Common myeloid progenitor, CD34-positive (primary cell): ENCODE measurements at regions not wholly inside any gene's neighbourhood (a gene's known extent, or its start where the extent isn't known, plus 50 kb on each side); places are given as distances from the start of the nearest gene placed in this dataset.

Experiments used
- CTCF ChIA-PET: fragments of 350-600 bp; sonication (Branson Sonifier 250); formaldehyde crosslinking; loops from one replicate; lab custom pipeline; 2021; ENCODE audit warnings: antibody characterized with exemption; lab: Charles Lee
- POLR2A ChIA-PET: fragments of 350-600 bp; sonication (Branson Sonifier 250); formaldehyde crosslinking; loops from one replicate; lab custom pipeline; 2021; ENCODE audit warnings: antibody characterized with exemption; lab: Charles Lee
- DNase-seq, 3 donors: peaks; one replicate each; pipeline versions ENCODE4 v3.0.0 to v3.0.0-alpha.2; 2013
- H3K27ac ChIP-seq, 2 experiments: 1 replicate in 1 of 2; 2 replicates in 1 of 2; pipeline ENCODE4 v1.7.0; 2013; ENCODE audit warnings: inconsistent platforms in 2 of 2, low read length in 2 of 2, mild to moderate bottlenecking in 2 of 2, low read depth in 1 of 2, moderate library complexity in 1 of 2; ENCODE audit not compliant: severe bottlenecking in 2 of 2, insufficient read depth in 1 of 2, poor library complexity in 1 of 2
- H3K27me3 ChIP-seq, 5 experiments: replicated peaks in 2 of 5; 1 replicate in 3 of 5; 2 replicates in 2 of 5; pipeline versions ENCODE4 v1.6.1 to v1.7.0; 2013; ENCODE audit warnings: low read length in 4 of 5, mild to moderate bottlenecking in 2 of 5, moderate library complexity in 2 of 5, inconsistent platforms in 1 of 5; ENCODE audit not compliant: insufficient read depth in 5 of 5, control insufficient read depth in 4 of 5
- H3K36me3 ChIP-seq, 4 experiments: 1 replicate in 2 of 4; 2 replicates in 2 of 4; pipeline versions ENCODE4 v1.6.1 to v1.7.0; 2013; ENCODE audit warnings: low read length in 3 of 4, control low read depth in 1 of 4, mild to moderate bottlenecking in 1 of 4; ENCODE audit not compliant: control insufficient read depth in 4 of 4, insufficient read depth in 4 of 4
- H3K4me1 ChIP-seq, 4 experiments: 1 replicate in 3 of 4; 2 replicates in 1 of 4; pipeline versions ENCODE4 v1.6.1 to v1.7.1; 2013; ENCODE audit warnings: low read length in 3 of 4, mild to moderate bottlenecking in 3 of 4, control low read depth in 1 of 4, inconsistent platforms in 1 of 4, moderate library complexity in 1 of 4; ENCODE audit not compliant: control insufficient read depth in 4 of 4, insufficient read depth in 4 of 4; ENCODE audit errors: control extremely low read depth in 1 of 4
- H3K4me3 ChIP-seq, 7 experiments: 1 replicate in 4 of 7; 2 replicates in 3 of 7; pipeline versions ENCODE4 v1.5.1 to v1.7.0; 2013; ENCODE audit warnings: mild to moderate bottlenecking in 7 of 7, low read length in 6 of 7, moderate library complexity in 6 of 7, inconsistent platforms in 2 of 7, low read depth in 2 of 7, control low read depth in 1 of 7; ENCODE audit not compliant: insufficient read depth in 4 of 7, control insufficient read depth in 1 of 7; ENCODE audit errors: extremely low read depth in 1 of 7
- H3K9me3 ChIP-seq, 5 experiments: 1 replicate in 4 of 5; 2 replicates in 1 of 5; pipeline versions ENCODE4 v1.6.1 to v1.7.1; 2013; ENCODE audit warnings: low read length in 4 of 5, mild to moderate bottlenecking in 2 of 5, inconsistent platforms in 1 of 5, low read depth in 1 of 5, moderate library complexity in 1 of 5; ENCODE audit not compliant: control insufficient read depth in 4 of 5, insufficient read depth in 2 of 5; ENCODE audit errors: control extremely low read depth in 1 of 5
- WGBS: methylation state at CpG from one replicate; pipeline ENCODE4 v1.1.5; 2013; ENCODE audit not compliant: insufficient coverage; 5-methylcytosine and 5-hydroxymethylcytosine counted together

GRCh38 chr2:65638443-65638842 is 206.0 kb upstream of the SPRED2 start:
- DNase-seq, result peak in 2 of 3 donors; percentile 24 to 35
- CTCF ChIA-PET, result interaction anchor here (2.0 kb wide), 1 partner anchor 13 kb away, joined by 5 read pairs; no protein-coding TSS in a partner anchor
- H3K4me1 ChIP-seq, result peaks cover 0 to 3% (median 0%) of the 10 kb centered on the region in 4 experiments
- POLR2A ChIA-PET, result no interaction called here
- no peak overlapping the region for H3K27ac ChIP-seq
- no peak overlapping the region for H3K4me3 ChIP-seq
- peaks cover 0 to 12% (median 4%) of the 10 kb centered on the region in 5 experiments for H3K27me3 ChIP-seq
- H3K9me3 ChIP-seq, result no peaks in the 10 kb centered on the region
- H3K36me3 ChIP-seq, result no peaks in the 10 kb centered on the region

- no peak for DNase-seq
- no peaks in the 10 kb centered on the region for H3K36me3 ChIP-seq
- H3K27me3 ChIP-seq, result peaks cover 0 to 12% (median 6%) of the 10 kb centered on the region in 5 experiments
- H3K27ac ChIP-seq, result no peak overlapping the region
- no peaks in the 10 kb centered on the region for H3K9me3 ChIP-seq
- POLR2A ChIA-PET, result no interaction called here
- CTCF ChIA-PET, result no interaction called here
- H3K4me1 ChIP-seq, result peaks cover 0 to 3% (median 0%) of the 10 kb centered on the region in 4 experiments
- WGBS, result 100% methylated on average over 5 of the region's 7 CpGs
- H3K4me3 ChIP-seq, result no peak overlapping the region
Observed at GRCh38 chr2:65636813-65637483, 204.5 kb upstream of the SPRED2 start.

- no peak for DNase-seq
- H3K9me3 ChIP-seq, result no peaks in the 10 kb centered on the region
- POLR2A ChIA-PET, result no interaction called here
- no peak overlapping the region for H3K27ac ChIP-seq
- no peak overlapping the region for H3K4me3 ChIP-seq
- no peaks in the 10 kb centered on the region for H3K36me3 ChIP-seq
- peaks cover 0 to 12% (median 6%) of the 10 kb centered on the region in 5 experiments for H3K27me3 ChIP-seq
- CTCF ChIA-PET, result no interaction called here
- no CpG with 5 or more reads among the region's 2 CpGs for WGBS
- H3K4me1 ChIP-seq, result peaks cover 0 to 3% (median 0%) of the 10 kb centered on the region in 4 experiments
Observed at GRCh38 chr2:65636024-65636423, 203.6 kb upstream of the SPRED2 start.

- 100% methylated on average over 2 of the region's 4 CpGs for WGBS
- Histone ChIP-seq H3K9me3 (no peaks in the 10 kb centered on the region), H3K36me3 (no peaks in the 10 kb centered on the region), H3K27ac (no peak overlapping the region), H3K4me1 (no peaks in the 10 kb centered on the region), H3K27me3 (peaks cover 0 to 8% (median 5%) of the 10 kb centered on the region in 5 experiments), H3K4me3 (no peak overlapping the region)
- ChIA-PET CTCF (no interaction called here), POLR2A (no interaction called here)
- DNase-seq, result no peak
Observed at GRCh38 chr2:65634304-65634703, 201.9 kb upstream of the SPRED2 start.

- ChIA-PET POLR2A (no interaction called here), CTCF (interaction anchor here (0.6 kb wide), 1 partner anchor 290 kb away, joined by 3 read pairs; no protein-coding TSS in a partner anchor)
- no peak overlapping the region for H3K4me3 ChIP-seq
- 93% methylated on average over 2 of the region's 3 CpGs for WGBS
- H3K27ac ChIP-seq, result no peak overlapping the region
- peak in 1 of 3 donors; percentile 2 for DNase-seq
- no peaks in the 10 kb centered on the region for H3K36me3 ChIP-seq
- peaks cover 0 to 5% (median 0%) of the 10 kb centered on the region in 5 experiments for H3K27me3 ChIP-seq
- no peaks in the 10 kb centered on the region for H3K4me1 ChIP-seq
- no peaks in the 10 kb centered on the region for H3K9me3 ChIP-seq
Observed at GRCh38 chr2:65630643-65631042, 198.2 kb upstream of the SPRED2 start.

- Histone ChIP-seq H3K4me1 (no peaks in the 10 kb centered on the region), H3K27ac (no peak overlapping the region), H3K4me3 (no peak overlapping the region), H3K27me3 (peaks cover 0 to 5% (median 0%) of the 10 kb centered on the region in 5 experiments), H3K9me3 (no peaks in the 10 kb centered on the region), H3K36me3 (no peaks in the 10 kb centered on the region)
- POLR2A ChIA-PET, result no interaction called here
- CTCF ChIA-PET, result no interaction called here
- DNase-seq, result no peak
- WGBS, result 100% methylated on average over 2 of the region's 2 CpGs
Observed at GRCh38 chr2:65628156-65628555, 195.8 kb upstream of the SPRED2 start.

- ChIA-PET CTCF (interaction anchor here (0.6 to 1.8 kb wide), 3 partner anchors 13 to 1608 kb away, joined by 3 to 4 read pairs (median 3); no protein-coding TSS in a partner anchor), POLR2A (no interaction called here)
- Histone ChIP-seq H3K4me3 (no peak overlapping the region), H3K9me3 (no peaks in the 10 kb centered on the region), H3K36me3 (no peaks in the 10 kb centered on the region), H3K27me3 (peaks cover 0 to 3% (median 0%) of the 10 kb centered on the region in 5 experiments), H3K4me1 (no peaks in the 10 kb centered on the region), H3K27ac (no peak overlapping the region)
- DNase-seq, result no peak
Observed at GRCh38 chr2:65626831-65627230, 194.4 kb upstream of the SPRED2 start.
